GM18870 (cell line): ENCODE measurements at regions not wholly inside any gene's neighbourhood (a gene's known extent, or its start where the extent isn't known, plus 50 kb on each side); places are given as distances from the start of the nearest gene placed in this dataset.
"Not testable (repeated sequence)": the region's sequence is repeated elsewhere in the genome, so short reads cannot be mapped to it uniquely, and the experiment has no call there.

Experiments
- ATAC-seq: cut with Tn5 transposase; IDR thresholded peaks from one replicate; pipeline ENCODE4 v1.9.1; 2021; ENCODE audit warnings: moderate library complexity; ENCODE audit not compliant: unreplicated experiment

DNA sequence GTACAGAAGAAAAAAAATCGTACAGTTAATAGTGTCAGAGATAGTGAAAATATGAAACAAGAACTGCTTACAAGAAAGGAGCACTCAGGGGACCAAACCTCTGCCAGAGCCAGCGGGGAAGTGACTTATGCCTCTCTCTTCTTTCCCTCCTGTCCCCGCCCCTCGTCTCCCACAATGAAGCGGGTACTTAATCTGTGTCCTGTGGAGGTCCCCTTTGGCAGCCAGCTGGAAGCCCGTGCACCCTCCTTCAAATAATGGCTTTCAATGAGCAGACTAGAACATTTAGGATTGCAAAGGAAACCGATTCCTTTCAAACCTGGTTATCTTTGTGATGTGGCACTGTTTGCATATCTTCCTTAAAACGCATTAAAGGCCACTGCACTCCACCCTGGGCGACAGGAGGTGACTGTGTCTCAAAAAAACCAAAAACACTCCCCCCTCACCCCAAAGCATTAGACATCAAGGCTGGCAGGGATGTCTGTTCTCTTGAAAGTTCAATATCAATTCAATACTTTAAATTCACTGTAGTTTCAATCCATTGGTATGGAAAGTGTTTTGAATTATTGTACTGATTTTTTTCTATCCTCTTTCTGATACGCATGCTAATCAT lies 51.7 kb downstream of the PPIAL4C start:
- not testable (repeated sequence) for ATAC-seq

DNA sequence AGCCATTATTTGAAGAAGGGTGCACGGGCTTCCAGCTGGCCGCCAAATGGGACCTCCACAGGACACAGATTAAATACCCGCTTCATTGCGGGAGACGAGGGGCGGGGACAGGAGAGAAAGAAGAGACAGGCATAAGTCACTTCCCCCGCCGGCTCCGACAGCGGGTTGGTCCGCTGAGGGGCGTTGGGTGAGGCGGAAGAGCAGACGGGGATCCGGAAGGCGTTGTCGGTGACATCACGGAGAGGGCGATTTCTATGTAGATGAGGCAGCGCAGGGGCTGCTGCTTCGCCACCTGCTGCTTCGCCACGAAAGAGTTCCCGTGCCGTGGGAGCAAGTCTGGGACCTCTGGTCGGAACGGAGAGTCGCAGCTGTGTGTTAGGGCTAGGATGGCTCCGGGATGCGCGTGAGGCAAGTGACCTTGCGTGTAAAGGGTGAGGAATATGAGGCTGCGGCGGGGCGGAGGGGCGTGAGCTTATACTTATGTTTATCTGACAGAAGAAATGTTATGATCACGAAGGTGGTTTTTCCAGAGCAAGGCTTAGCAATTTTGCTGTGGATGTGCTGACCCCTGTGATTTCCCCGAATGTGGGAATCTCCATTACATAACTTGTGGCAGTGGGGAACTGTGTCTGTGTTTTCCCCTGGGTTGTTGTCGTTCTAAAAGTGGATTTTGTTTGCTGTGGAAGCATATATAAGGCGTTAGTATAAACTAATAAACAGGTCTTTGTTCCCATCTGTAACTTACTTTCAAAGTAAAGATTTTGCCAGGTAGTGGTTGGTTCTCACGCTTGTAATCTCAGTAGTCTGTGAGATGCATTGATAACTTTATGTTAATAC lies 52.9 kb downstream of the PPIAL4C start:
- peak; percentile 79 for ATAC-seq

- not testable (repeated sequence) for ATAC-seq
Observed at GRCh38 chr1:149638481-149638880, 54.8 kb downstream of the PPIAL4C start.

DNA sequence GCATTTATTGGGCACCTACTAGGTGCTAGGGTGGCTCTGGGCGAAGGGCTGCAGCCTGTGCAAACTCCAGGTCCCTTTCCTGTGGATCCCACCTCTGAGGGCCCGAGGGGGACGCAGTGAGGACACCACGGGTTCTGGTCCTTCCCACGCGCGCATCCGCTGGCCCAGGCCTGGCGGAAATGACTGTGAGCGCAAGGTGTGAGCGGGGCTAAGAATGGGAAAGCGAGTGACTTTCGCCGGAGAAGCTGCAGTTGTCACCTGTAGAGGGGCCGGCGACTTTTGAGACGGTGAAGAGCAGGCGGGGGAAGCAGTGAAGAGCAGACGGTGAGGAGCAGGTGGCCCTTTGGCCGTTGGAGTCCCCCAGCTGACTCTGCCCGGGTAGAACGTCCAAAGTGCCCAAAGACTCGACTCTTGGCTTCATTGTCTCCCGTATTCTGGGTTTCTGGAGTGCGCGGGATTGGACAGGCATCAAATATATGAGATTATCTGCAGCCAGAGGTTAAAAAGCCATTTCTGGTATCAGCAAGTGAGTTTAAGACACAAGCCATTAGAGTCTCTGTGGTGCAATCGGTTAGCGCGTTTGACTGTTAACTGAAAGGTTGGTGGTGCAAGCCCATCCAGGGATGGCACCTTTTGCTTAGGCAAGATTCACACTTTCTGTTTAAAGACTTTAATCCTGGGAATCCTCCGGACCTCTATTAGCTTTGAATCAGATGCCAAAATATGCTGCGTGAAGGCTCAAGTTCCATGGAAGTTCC lies 55.4 kb downstream of the PPIAL4C start:
- not testable (repeated sequence) for ATAC-seq

DNA sequence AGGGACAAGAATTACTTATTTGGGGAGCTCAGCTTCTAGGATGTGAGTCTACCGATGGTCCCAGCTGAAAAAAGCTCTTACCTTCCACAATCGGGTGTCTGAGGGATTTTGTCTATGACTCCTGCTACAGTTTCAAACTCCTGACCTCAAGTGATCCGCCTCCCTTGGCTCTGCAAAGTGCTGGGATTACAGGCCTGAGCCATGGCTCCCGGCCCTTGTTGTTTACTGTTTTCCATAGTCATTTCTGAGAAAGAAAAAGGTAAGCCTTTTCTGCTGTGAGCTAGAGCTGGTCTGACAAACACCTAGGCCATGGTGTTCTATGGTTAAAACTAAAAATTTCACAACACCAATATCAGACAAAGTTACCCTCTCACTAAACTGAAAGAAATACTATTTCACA lies 57.5 kb downstream of the PPIAL4C start:
- not testable (repeated sequence) for ATAC-seq

DNA sequence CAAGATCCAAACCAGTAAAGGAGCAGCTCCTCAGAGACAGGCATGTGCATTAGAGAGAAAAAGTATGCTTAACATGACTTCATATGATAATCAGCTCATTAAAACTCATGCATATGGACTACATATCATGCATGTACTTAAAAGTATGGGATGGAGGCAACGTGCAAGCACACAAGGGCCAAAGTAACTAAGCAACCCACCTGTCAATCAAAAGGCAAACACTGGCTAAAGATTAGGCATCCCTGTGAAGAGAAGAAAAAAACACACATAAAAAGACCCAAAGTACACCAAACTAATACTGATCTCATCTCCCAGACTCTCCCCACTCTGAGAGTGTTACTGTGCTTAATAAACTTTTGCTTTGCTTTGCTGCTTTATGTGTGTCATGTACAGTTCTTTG lies 61.2 kb downstream of the PPIAL4C start:
- ATAC-seq = not testable (repeated sequence)

DNA sequence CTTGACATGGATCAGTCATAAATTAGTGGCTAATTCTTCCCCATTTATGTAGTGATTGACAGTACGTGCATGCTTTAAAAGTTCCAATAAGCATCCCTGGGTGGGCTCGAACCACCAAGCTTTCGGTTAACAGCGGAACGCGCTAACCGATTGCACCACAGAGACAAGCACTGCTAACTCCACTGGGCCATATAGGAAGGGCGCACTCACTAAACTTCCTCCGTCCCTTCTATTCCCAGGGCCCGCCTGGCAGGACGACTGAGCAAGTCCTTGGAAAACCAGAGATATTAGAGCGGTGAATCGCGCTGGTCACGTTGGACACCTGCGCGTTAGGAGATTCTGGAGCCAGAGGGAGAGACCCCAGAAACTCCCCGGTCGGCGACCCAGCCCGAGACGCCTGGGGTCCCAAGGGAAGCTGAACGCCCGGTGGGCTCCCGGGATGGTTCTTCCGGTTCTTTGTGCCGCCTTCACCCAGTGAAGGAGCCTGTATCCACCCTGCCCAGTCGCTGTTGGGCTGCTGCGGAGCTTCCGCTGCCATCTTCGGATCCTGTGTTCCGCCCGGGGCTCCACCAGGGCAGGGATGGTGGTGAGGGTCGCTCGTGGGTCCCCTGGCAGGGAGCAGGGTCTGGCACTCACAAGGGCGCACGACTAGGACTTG lies 62.8 kb downstream of the PPIAL4C start:
- ATAC-seq = not testable (repeated sequence)

DNA sequence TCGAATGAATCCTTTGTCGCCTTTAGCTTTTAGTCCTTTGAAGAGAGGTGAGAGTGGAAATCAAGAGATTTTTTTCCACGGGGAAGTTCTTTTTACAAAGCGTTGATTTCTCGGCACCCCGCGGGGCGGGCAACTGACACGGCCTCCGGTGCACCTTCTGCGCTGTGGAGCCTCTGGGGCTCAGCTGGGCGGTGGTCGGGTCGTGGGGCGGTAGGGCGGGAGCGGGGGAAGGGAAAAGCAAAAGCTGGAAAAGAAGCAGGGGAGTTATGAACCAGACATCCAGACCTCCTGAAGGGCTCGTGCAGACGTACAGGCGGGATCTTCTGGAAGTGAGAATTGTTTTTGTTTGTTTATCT lies 63.3 kb downstream of the PPIAL4C start:
- not testable (repeated sequence) for ATAC-seq

GRCh38 chr1:149657750-149658149 lies 74.1 kb downstream of the PPIAL4C start:
- ATAC-seq = not testable (repeated sequence)

DNA sequence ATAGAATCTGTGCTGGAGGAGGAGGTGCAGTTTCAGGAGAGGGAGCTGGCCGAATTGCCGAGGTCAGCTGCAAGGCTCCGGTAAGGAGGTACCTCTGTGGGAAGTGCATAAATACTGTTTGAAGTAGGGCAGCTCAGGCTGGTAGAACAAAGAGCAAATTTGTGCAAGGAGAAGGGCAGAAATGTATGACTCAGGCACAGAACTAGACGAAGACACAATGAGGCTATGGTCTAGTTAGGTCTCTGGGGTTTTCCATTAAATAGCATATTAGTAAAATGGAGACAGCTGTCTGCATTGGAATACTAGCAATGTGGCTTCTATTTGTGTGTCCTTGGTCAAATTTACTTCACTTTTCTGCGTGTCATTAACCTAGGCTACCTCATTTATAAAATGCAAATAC lies 74.5 kb downstream of the PPIAL4C start:
- not testable (repeated sequence) for ATAC-seq

DNA sequence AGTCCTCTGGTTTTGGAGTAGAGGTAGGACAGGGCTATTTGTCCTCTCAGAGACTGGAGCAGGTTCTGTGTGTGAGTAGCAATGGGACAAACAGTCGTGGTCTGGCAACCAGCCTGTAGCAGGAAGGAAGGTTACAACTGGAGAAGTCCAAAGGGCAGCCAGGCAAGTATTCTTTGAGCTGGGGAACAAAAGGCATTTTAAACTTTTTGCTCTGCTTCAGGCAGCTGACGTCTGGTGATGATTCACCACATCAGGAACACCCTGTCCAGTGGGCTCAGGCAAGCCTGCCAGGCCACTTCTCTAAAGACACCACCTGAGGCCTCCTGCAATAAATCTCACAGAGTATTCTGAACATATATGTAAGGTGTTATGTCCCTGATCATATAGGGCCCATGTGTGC lies 81.0 kb downstream of the PPIAL4C start:
- ATAC-seq = not testable (repeated sequence)

GRCh38 chr1:149665033-149665432 lies 81.4 kb downstream of the PPIAL4C start:
- not testable (repeated sequence) for ATAC-seq

GRCh38 chr1:149665528-149665927 lies 81.9 kb downstream of the PPIAL4C start:
- ATAC-seq = not testable (repeated sequence)

- ATAC-seq = not testable (repeated sequence)
Observed at GRCh38 chr1:149673231-149673909, 89.7 kb downstream of the PPIAL4C start.

DNA sequence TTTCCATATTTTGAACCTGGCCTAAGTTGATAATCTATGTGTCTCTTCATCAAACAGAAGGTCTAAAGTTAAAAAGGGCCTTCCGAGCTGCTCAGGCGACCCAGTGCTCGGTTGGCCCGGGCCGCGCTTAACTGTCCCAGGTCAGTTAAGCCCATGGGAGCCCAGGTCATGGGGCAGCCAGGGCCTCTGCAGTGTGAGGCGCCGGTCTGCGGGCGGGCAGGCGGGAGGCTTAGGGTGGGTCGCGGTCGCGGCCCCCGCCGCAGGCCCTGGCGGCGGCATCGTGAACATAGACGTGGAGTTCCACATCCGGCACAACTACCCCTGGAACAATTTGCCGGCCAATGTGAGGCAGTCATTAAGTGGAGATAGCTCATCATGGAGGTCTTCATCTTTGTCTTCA lies 91.3 kb downstream of the PPIAL4C start:
- ATAC-seq = not testable (repeated sequence)

DNA sequence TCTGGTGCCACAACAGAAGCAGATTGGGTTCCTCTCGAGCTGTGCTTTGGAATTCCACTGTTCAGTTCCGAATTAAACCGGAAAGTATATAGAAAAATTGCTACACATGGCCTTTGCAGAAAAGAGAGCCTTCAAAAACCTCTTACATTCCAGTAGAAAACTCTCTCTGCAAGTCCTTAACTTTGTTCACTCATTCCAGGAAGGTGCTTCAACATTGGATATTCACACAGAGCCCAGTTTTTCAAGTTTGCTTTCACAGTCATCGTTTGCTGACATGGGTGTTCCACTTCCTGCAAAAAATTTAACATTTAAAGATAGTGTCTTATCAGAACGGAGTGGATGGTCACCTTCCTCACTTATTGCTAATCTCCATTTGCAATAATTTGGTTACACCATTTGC lies 93.7 kb downstream of the PPIAL4C start:
- ATAC-seq = not testable (repeated sequence)

- peak; percentile 68 for ATAC-seq
Observed at GRCh38 chr1:149686593-149687238, 95.8 kb upstream of the FCGR1A start.

- not testable (repeated sequence) for ATAC-seq
Observed at GRCh38 chr1:149691399-149691798, 91.1 kb upstream of the FCGR1A start.

- not testable (repeated sequence) for ATAC-seq
Observed at GRCh38 chr1:149692804-149693539, 89.5 kb upstream of the FCGR1A start.
